Activated gamma-delta T cell treated with anti-CD3 and anti-CD28 coated beads, Interleukin-2, amount 50 U/mL, for 16 hours (primary cell): ENCODE measurements at regions not wholly inside any gene's neighbourhood (a gene's known extent, or its start where the extent isn't known, plus 50 kb on each side); places are given as distances from the start of the nearest gene placed in this dataset.

Experiments used
- DNase-seq: peaks from one replicate; pipeline ENCODE4 v3.0.0-alpha.2; 2020; ENCODE audit warnings: low read depth

DNA sequence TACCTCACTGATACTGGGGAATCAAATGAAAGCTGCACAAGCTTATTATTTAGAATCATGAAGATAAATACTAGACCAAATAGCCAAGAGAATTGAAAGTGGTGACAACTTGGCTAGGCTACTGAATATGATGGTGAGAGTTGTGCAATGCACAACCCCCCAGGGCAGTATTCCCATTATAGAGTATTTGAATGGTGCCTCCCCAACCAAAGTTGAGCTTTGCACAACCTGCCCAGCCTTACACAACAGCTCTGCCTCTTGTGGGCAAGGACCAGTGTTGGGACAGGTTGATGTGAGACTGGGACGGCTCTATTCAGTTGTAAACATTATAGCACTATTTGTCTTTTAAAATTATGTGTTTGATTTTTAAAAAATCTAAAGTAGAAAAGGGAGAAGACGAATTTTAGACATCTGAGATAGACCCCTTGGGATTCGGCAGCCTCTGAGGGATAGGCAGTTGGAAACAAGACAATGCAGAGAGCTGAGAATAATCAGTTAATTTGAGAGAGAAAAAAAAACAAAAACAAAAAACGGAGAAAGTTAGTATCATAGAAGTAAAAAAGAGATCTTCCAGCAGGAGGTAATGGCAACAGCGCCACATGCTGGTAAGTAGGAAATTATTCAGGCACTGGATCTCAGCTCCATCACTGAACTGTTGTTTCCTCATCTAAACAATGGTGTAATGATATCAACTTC is 91.0 kb upstream of the KCNA3 start:
- peak; percentile 37 for DNase-seq

DNA sequence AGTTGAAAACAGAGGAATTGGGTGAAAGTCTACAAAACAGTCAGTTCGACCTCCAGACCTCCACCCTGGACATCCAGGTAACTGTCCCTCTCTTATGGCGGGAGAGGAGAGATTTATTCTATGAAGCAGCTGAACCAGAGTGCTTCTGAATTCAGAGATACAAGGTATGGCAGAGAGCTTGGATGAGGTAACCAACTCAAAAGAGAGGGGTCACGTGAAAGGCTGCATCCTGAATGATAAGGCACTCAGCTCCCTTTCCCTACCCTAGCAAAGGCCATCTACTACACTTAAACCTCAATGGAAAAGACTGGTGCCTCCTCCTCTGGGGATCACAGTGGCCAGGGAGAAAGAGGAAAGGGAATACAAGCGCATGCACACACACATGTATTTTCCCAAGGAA is 88.4 kb upstream of the KCNA3 start:
- no peak for DNase-seq

GRCh38 chr1:110760321-110760720 is 85.6 kb upstream of the KCNA3 start:
- DNase-seq, result no peak

- no peak for DNase-seq
These were observed 81.8 kb upstream of the KCNA3 start for GRCh38 chr1:110756506-110756905.

GRCh38 chr1:110752941-110753725 is 78.4 kb upstream of the KCNA3 start:
- no peak for DNase-seq

DNA sequence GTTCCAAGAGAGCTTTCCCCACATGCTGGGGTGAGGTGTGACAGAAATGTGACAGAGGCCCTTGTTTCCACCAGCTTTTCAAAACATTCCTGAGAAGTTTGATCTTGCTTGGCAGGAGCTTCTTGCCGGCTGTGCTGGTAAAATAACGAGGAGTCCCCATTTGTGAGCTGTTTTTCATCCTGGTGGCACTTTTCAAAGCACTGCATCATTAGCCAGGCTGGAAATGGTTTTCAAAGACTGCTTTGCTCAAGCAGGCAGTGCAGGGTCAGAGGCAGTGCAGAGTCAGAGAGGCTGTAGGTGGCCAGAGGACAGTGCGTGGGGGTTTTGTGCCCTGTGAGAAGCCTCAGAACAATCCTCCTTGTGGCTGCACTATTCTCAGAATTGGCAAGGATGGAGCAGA is 75.8 kb upstream of the KCNA3 start:
- no peak for DNase-seq

DNA sequence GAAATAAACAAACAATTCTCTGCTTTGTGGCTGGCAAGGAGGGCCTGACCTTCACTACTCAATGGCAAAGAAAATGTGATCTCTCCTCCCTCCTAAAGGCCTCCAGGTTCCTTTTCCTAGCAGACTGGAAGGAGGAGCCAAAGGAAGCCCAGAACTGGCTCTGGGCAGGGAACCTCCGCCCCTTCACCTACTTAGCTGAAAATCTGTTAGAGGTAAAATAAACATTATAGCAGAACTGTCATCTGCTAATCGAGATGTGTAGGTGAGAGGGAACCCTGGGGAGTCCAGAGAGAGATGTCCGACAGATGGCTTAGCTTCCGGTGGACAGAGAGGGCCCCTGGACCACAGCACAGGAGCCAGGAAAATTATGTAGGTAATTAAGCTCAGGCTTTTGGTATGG is 75.2 kb upstream of the KCNA3 start:
- DNase-seq, result no peak

DNA sequence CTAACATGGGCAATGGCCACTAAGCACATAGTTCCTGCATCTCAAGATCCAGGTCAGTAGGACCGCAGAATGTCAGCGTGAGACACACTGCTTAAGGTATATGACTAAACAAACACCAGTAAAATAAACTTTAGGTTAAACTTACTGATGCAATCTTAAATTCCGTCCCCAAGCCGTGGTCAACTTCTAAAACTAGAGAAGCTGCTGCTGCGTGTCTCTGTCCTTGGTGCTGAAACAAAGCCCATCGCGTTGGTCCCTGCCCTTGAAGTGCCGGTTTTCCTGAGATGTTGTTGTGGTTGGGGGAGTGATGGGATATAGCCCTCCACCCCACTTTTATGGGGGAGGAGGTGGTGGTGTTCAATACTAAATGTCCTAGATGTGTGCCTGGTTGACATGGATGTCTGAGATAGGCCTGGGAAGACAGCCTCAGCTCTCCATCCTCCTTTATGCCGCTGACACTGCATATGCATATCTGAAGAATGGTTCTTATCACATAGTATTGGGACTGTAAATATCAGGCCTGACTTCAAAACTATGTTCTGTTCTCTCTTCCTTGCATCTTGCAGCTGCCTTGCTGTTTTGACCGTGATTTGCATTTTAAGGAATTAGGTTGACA is 72.0 kb upstream of the KCNA3 start:
- peak; percentile 16 for DNase-seq

DNA sequence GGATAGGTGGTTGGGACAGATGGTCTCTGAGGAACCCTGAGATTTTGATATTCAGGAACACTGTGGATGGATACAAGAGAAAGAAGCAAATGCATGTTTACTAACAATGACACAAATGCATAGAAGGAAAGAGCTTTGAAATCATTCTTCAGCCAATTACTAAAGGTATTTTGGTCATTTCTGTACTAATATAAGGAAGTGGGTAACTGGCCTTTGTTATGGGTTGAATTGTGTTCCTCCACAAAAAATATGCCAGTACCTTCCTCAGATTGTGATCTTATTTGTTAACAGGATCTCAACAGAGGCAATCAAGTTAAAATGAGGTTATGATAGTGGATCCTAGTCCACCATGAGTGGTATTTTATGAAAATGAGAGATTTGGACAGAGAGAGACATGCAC is 68.7 kb upstream of the KCNA3 start:
- DNase-seq, result no peak

DNA sequence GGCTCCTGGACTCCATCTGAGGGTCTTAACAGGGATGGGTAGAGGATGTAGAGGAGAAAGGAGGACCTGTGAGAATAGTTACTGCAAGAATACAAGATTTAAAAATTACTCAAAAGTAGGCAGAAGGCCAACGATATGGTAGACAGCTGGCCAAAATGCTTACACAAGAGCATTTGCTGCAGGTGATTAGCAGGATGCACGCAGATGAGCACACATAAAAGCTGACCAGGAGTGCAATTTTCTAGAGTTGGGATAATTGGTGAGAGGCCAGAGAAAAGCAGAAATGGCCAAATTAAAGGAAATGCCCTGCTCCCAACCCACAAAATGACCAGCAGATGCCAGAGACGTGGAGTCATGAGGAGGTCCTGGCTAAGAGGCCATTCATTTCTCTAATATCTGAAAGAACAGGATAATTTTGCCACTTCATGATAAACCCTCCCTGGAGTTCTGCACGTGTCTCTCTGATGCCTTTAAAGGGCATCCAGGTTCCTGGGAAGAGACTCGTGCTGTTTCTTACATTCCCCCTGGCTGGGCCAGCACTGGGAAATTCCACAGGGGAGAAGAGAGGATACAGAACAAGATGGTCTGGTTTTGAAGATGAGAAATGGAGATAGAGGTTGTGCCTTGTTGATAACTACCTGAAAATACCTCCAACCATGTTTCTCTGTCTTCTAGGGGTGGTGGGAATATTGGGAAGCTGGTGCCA is 62.3 kb upstream of the KCNA3 start:
- no peak for DNase-seq

GRCh38 chr1:110734133-110734680 is 59.5 kb upstream of the KCNA3 start:
- DNase-seq, result no peak

GRCh38 chr1:110731529-110731928 is 56.8 kb upstream of the KCNA3 start:
- DNase-seq, result no peak

- DNase-seq, result no peak
These were observed 53.8 kb upstream of the KCNA3 start for GRCh38 chr1:110728388-110729001.

- DNase-seq, result no peak
These were observed 52.5 kb upstream of the KCNA3 start for GRCh38 chr1:110727246-110727645.

GRCh38 chr1:110726755-110727154 is 52.0 kb upstream of the KCNA3 start:
- DNase-seq, result no peak
